ENCODE measurements at regions not wholly inside any gene's neighbourhood (a gene's known extent, or its start where the extent isn't known, plus 50 kb on each side); places are given as distances from the start of the nearest gene placed in this dataset.
"Not testable (repeated sequence)": the region's sequence is repeated elsewhere in the genome, so short reads cannot be mapped to it uniquely, and the experiment has no call there.

DNA sequence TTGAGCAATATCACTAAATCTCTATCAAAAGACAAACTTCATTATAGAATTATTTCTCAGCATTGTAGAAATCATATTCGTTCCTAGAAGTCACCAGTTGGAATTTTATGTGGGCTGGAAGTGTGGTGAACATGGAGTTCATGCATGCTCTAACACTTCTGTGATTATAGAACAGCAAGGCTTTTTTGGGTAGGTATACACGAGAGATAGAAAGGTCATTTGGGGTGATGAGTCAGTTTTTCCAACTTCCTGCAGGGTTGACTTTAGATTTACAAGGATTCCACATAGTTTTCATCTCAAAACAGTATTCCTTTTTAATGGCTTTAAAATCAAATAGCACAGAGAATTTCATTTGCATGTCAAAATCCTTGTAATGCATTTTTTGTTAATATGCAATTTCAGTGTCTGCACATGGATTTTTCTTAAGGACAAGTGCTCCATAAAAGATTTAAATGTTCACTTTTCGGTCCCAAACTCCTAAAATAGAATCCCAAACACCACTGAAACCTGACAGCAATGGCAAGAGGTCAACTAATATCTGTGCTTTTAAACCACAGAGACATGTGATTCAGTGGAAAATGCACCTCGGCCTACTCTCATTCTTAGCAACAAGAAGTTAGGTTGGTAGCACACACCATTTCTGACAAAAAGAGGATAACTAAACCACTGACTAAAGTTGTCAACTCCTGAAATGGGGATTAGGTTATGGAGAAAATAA, 211.0 kb downstream of the MOXD1 start:
- Mint-ChIP-seq H3K27me3 (ENCODE audit: low read depth) (no peaks in the 10 kb centered on the region), H3K27ac (no peak overlapping the region), H3K4me3 (no peak overlapping the region), H3K36me3 (no peaks in the 10 kb centered on the region), H3K9me3 (peaks cover 5% of the 10 kb centered on the region), H3K4me1 (no peaks in the 10 kb centered on the region)
- TF ChIP-seq, protein P1, sequence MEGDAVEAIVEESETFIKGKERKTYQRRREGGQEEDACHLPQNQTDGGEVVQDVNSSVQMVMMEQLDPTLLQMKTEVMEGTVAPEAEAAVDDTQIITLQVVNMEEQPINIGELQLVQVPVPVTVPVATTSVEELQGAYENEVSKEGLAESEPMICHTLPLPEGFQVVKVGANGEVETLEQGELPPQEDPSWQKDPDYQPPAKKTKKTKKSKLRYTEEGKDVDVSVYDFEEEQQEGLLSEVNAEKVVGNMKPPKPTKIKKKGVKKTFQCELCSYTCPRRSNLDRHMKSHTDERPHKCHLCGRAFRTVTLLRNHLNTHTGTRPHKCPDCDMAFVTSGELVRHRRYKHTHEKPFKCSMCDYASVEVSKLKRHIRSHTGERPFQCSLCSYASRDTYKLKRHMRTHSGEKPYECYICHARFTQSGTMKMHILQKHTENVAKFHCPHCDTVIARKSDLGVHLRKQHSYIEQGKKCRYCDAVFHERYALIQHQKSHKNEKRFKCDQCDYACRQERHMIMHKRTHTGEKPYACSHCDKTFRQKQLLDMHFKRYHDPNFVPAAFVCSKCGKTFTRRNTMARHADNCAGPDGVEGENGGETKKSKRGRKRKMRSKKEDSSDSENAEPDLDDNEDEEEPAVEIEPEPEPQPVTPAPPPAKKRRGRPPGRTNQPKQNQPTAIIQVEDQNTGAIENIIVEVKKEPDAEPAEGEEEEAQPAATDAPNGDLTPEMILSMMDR (IDR thresholded peaks at IDR 0.05; ENCODE audit: unreplicated experiment) = no peak
- DNase-seq (ENCODE audit: low spot score in 2 of 2, unreplicated experiment in 2 of 2) = no peak

DNA sequence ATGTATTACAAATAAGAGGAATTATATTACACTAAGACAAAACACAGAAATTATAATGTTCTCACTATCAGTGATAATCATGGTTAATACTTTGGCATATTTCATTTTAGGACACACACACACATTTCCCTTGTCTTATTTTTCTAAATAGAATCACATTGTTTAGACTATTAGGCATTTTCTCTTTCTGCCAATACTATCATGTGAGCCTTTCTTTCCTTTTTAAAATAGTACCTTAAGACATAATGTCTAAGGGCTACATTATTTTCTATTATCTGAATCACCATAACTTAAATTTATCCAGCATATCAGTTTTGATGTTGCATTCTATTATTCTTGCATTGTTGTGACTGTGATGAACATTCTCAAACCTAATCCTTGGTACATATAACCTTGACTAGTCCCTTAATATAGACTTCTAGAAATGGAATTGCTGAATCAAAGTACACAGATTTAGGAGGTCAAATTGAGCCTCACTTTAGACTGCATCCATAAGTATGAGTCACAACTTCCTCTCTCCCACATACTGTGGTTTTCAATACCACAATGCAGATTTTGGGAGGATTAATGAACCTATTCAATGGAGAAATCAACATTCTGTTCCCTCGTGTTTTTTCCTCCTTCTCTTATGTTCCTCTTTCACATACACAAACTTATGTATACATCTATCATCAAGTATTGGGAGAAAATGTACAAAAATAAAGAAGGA, 212.6 kb downstream of the MOXD1 start:
- Mint-ChIP-seq H3K4me3 (no peak overlapping the region), H3K27me3 (ENCODE audit: low read depth) (no peaks in the 10 kb centered on the region), H3K9me3 (peaks cover 17% of the 10 kb centered on the region), H3K36me3 (no peaks in the 10 kb centered on the region), H3K4me1 (no peaks in the 10 kb centered on the region), H3K27ac (no peak overlapping the region)
- TF ChIP-seq, protein P1 (IDR thresholded peaks at IDR 0.05; ENCODE audit: unreplicated experiment) = no peak
- DNase-seq (ENCODE audit: low spot score in 2 of 2, unreplicated experiment in 2 of 2) = no peak

DNA sequence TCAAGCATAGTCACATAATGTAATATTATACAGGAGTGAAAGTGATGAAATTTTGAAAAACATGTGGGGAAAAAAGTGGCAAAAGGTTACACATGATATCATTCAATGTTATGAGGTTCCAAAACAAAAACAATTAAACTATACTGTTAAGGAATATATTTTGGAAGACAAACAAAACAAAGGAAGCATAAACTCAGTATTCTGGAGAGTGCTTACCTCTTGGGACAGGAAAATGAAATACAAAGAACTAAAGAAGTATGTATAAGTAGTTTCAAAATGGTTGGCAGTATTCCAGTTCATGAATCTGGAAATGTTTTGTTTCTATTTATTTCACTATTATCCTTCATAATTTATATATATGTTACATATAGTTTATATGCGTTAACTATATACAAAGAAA, 213.5 kb downstream of the MOXD1 start:
- Mint-ChIP-seq H3K4me1 (no peaks in the 10 kb centered on the region), H3K9me3 (peaks cover 26% of the 10 kb centered on the region), H3K4me3 (no peak overlapping the region), H3K27ac (no peak overlapping the region), H3K27me3 (ENCODE audit: low read depth) (no peaks in the 10 kb centered on the region), H3K36me3 (no peaks in the 10 kb centered on the region)
- no peak for DNase-seq (ENCODE audit: low spot score in 2 of 2, unreplicated experiment in 2 of 2)
- TF ChIP-seq, protein P1 (IDR thresholded peaks at IDR 0.05; ENCODE audit: unreplicated experiment) = no peak

DNA sequence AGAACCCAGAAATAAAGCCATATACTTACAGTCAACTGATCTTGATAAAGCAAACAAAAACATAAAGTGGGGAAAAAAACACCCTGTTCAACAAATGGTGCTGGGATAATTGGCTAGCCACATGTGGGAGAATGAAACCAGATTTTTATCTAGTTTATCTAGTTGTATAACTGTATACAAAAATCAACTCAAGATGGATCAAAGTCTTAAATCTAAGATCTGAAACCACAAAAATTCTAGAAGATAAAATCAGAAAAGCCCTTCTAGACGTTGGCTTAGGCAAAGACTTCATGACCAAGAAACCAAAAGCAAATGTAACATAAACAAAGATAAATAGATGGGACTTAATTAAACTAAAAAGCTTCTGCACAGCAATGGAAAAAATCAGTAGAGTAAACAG, 216.3 kb downstream of the MOXD1 start:
- not testable (repeated sequence) for H3K36me3 Mint-ChIP-seq; H3K4me3 Mint-ChIP-seq; DNase-seq (ENCODE audit: low spot score in 2 of 2, unreplicated experiment in 2 of 2); H3K4me1 Mint-ChIP-seq; H3K27me3 Mint-ChIP-seq (ENCODE audit: low read depth); H3K27ac Mint-ChIP-seq
- peaks cover 48% of the 10 kb centered on the region for H3K9me3 Mint-ChIP-seq

DNA sequence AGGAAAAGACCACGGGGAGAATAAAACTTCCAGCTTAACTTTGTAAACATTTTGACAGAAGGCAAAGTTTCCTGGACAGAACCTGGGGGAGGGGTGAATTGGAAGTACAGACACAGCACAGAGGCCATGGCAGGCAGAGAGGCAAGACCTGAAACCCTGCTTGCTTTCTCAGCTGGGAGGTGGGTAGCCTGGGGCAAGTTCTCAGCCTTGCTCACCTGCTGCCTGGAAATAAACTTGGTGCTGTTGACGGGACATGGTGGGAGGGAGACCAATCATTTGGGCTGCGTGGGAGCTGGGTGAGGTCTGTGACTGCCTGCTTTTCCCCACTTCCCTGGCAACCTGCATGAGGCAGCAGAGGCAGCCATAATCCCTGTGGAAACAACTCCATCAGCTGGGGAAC, 221.3 kb downstream of the MOXD1 start:
- no peak overlapping the region for H3K4me3 Mint-ChIP-seq
- peaks cover 76% of the 10 kb centered on the region for H3K9me3 Mint-ChIP-seq
- TF ChIP-seq, protein P1 (IDR thresholded peaks at IDR 0.05; ENCODE audit: unreplicated experiment) = no peak
- H3K27me3 Mint-ChIP-seq (ENCODE audit: low read depth) = no peaks in the 10 kb centered on the region
- no peak for DNase-seq (ENCODE audit: low spot score in 2 of 2, unreplicated experiment in 2 of 2)
- peaks cover 14% of the 10 kb centered on the region for H3K36me3 Mint-ChIP-seq
- H3K27ac Mint-ChIP-seq = no peak overlapping the region
- H3K4me1 Mint-ChIP-seq = no peaks in the 10 kb centered on the region

DNA sequence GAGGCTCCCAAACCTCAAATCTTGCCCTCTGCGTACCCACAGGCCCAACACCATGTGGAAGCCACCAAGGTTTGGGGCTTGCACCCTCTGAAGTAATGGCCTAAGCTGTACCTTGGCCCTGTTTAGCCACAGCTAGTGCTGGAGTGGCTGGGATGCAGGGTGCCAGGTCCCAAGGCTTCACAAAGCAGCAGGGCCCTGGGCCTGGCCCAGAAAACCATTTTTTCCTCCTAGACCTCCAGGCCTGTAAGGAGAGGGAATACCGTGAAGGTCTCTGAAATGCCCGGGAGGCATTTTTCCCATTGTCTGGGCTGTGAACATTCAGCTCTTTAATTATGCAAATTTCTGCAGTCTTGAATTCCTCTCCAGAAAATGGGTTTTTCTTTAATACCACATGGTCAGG, 223.7 kb upstream of the CCN2 start:
- TF ChIP-seq, protein P1 (IDR thresholded peaks at IDR 0.05; ENCODE audit: unreplicated experiment) = no peak
- DNase-seq (ENCODE audit: low spot score in 2 of 2, unreplicated experiment in 2 of 2) = no peak
- Mint-ChIP-seq H3K4me3 (no peak overlapping the region), H3K27ac (no peak overlapping the region), H3K9me3 (peaks cover 40% of the 10 kb centered on the region), H3K36me3 (peaks cover 14% of the 10 kb centered on the region), H3K27me3 (ENCODE audit: low read depth) (no peaks in the 10 kb centered on the region), H3K4me1 (no peaks in the 10 kb centered on the region)
